ENCODE measurements at regions not wholly inside any gene's neighbourhood (a gene's known extent, or its start where the extent isn't known, plus 50 kb on each side); places are given as distances from the start of the nearest gene placed in this dataset.

DNA sequence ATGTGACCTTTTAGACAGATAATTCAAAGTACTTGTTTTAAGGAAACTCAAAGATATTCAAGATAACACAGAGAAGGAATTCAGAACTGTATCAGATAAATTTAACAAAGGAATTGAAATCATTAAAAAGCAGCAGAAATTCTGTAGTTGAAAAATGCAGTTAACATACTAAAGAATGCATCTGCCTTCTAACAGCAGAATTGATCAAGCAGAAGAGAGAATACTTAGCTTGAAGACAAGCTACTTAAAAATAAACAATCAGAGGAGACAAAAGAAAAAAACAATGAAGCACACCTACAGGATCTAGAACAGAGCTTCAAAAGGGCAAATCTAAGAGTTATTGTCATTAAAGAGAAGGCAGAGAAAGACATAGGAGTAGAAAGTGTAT lies 123.0 kb upstream of the TET2 start:
- intact Hi-C loops (cut with micrococcal nuclease; ENCODE audit: unreplicated experiment) (no loop called here), in situ Hi-C loops (cut with MboI) (no loop called here)
- TF ChIP-seq PAX5 (IDR thresholded peaks at IDR 0.05; ENCODE audit: borderline replicate concordance, low read depth, low read length), result no peak
- TF ChIP-seq KAT2A (conservative IDR thresholded peaks at IDR 0.05; ENCODE audit: control insufficient read depth, low read depth, low read length), result no peak
- no peak for TF ChIP-seq NBN (IDR thresholded peaks at IDR 0.05)
- no peak for TF ChIP-seq CEBPB (IDR thresholded peaks at IDR 0.05; ENCODE audit: borderline replicate concordance in 1 of 2, low read depth in 2 of 2, low read length in 2 of 2)
- TF ChIP-seq EZH2 (IDR thresholded peaks at IDR 0.05; ENCODE audit: borderline replicate concordance, control insufficient read depth, low read depth, low read length), result no peak
- no peak for TF ChIP-seq NFXL1 (IDR thresholded peaks at IDR 0.05; ENCODE audit: borderline replicate concordance)
- TF ChIP-seq, protein P1, sequence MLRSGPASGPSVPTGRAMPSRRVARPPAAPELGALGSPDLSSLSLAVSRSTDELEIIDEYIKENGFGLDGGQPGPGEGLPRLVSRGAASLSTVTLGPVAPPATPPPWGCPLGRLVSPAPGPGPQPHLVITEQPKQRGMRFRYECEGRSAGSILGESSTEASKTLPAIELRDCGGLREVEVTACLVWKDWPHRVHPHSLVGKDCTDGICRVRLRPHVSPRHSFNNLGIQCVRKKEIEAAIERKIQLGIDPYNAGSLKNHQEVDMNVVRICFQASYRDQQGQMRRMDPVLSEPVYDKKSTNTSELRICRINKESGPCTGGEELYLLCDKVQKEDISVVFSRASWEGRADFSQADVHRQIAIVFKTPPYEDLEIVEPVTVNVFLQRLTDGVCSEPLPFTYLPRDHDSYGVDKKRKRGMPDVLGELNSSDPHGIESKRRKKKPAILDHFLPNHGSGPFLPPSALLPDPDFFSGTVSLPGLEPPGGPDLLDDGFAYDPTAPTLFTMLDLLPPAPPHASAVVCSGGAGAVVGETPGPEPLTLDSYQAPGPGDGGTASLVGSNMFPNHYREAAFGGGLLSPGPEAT (IDR thresholded peaks at IDR 0.05; ENCODE audit: low read depth), result no peak
- no peak for TF ChIP-seq NR2C1 (IDR thresholded peaks at IDR 0.05)
- TF ChIP-seq CBX3 (IDR thresholded peaks at IDR 0.05; ENCODE audit: borderline replicate concordance, low read depth), result no peak
- TF ChIP-seq SUPT20H (IDR thresholded peaks at IDR 0.05; ENCODE audit: borderline replicate concordance, control insufficient read depth, low read depth, low read length), result no peak
- TF ChIP-seq HDGF (IDR thresholded peaks at IDR 0.05), result no peak
- no peaks in the 10 kb centered on the region for H3K4me1 ChIP-seq (ENCODE audit: control insufficient read depth, insufficient read depth, low read length)
- ChIA-PET SMC1A (ENCODE audit: uncharacterized antibody, unreplicated experiment) (no interaction called here), POLR2A (interaction anchor here (0.6 kb wide), 1 partner anchor 38 kb away, joined by 4 read pairs; no protein-coding TSS in a partner anchor), CTCF (no interaction called here), RAD21 (ENCODE audit: unreplicated experiment) (no interaction called here)
- H3K4me3 ChIP-seq, result no peak overlapping the region
- ATAC-seq, result no peak
- no peaks in the 10 kb centered on the region for H3K27me3 ChIP-seq (replicated peaks in 1 of 2; ENCODE audit: control insufficient read depth in 2 of 2, insufficient read depth in 2 of 2, low read length in 1 of 2)
- H3K9me3 ChIP-seq (replicated peaks; ENCODE audit: control insufficient read depth, insufficient read depth, low read length), result no peaks in the 10 kb centered on the region; the same call in 2 of the 3 replicates
- H3K4me2 ChIP-seq (ENCODE audit: control insufficient read depth, insufficient read depth), result no peak overlapping the region
- H2AFZ ChIP-seq (ENCODE audit: control insufficient read depth, low read depth, low read length), result no peak overlapping the region; the same call in 1 of the 2 replicates
- H3K9ac ChIP-seq (ENCODE audit: control insufficient read depth, insufficient read depth, low read length), result no peak overlapping the region
- BruUV-seq (replicated peaks), result no TSS peak
- H4K20me1 ChIP-seq (ENCODE audit: control insufficient read depth, insufficient read depth), result no peaks in the 10 kb centered on the region
- FAIRE-seq, result no peak
- H3K79me2 ChIP-seq (ENCODE audit: control insufficient read depth, insufficient read depth, low read length), result no peaks in the 10 kb centered on the region
- no peak for DNase-seq (ENCODE audit: low read depth, low spot score)
- H3K27ac ChIP-seq (ENCODE audit: control insufficient read depth, insufficient read depth), result no peak overlapping the region
- H3K36me3 ChIP-seq (ENCODE audit: control insufficient read depth in 2 of 2, insufficient read depth in 2 of 2, low read length in 1 of 2), result no peaks in the 10 kb centered on the region

Data from GM12878 (cell line).